GM12878 (cell line): ENCODE measurements at regions not wholly inside any gene's neighbourhood (a gene's known extent, or its start where the extent isn't known, plus 50 kb on each side); places are given as distances from the start of the nearest gene placed in this dataset.

Source experiments
- ATAC-seq: fragments of 200-7000 bp; cut with Tn5 transposase; 3 replicates; pipeline ENCODE4 v1.9.1; 2020; ENCODE audit warnings: mild to moderate bottlenecking, moderate library complexity
- BruUV-seq: library from RNA; stranded (reverse); fragments of 400-500 nt; replicated peaks from 2 replicates; lab custom pipeline; 2021; lab: Mats Ljungman, UMichigan
- CTCF ChIA-PET: fragments of 300-600 bp; sonication (Branson Sonifier 250); formaldehyde crosslinking; extraction: SDS; loops from one replicate; lab custom pipeline; 2021; ENCODE audit warnings: inconsistent platforms; lab: Yijun Ruan, JAX
- POLR2A ChIA-PET: fragments of 350-600 bp; formaldehyde crosslinking; extraction: SDS; loops from one replicate; lab custom pipeline; 2021; ENCODE audit warnings: inconsistent platforms; lab: Charles Lee
- RAD21 ChIA-PET: fragments of 300-600 bp; sonication (Branson Sonifier 250); formaldehyde crosslinking; loops from one replicate; lab custom pipeline; 2023; ENCODE audit warnings: antibody characterized with exemption; ENCODE audit not compliant: unreplicated experiment; lab: Charles Lee
- SMC1A ChIA-PET: fragments of 300-600 bp; sonication (Branson Sonifier 250); formaldehyde crosslinking; loops from one replicate; lab custom pipeline; 2023; ENCODE audit not compliant: unreplicated experiment, uncharacterized antibody; lab: Charles Lee
- DNase-seq: peaks from one replicate; pipeline ENCODE4 v3.0.0-alpha.2; 2011; ENCODE audit warnings: low read depth, low spot score
- FAIRE-seq: peaks from 3 replicates; lab custom pipeline; 2011; peaks lifted over from hg19 to GRCh38; lab: Jason Lieb, UNC
- H2AFZ ChIP-seq: 2 replicates; pipeline ENCODE4 v1.6.0; 2011; ENCODE audit warnings: low read depth, low read length, control low read depth; ENCODE audit not compliant: control insufficient read depth
- H3K27ac ChIP-seq: 2 replicates; pipeline ENCODE4 v1.5.1; 2011; ENCODE audit warnings: control low read depth; ENCODE audit not compliant: control insufficient read depth, insufficient read depth
- H3K27me3 ChIP-seq, 2 experiments: replicated peaks in 1 of 2; 2 replicates each; pipeline versions ENCODE4 v1.6.0 to v1.6.1; 2011; ENCODE audit warnings: low read length in 1 of 2; ENCODE audit not compliant: control insufficient read depth in 2 of 2, insufficient read depth in 2 of 2
- H3K36me3 ChIP-seq, 2 experiments: 2 replicates each; pipeline ENCODE4 v1.5.1; 2011; ENCODE audit warnings: low read length in 1 of 2; ENCODE audit not compliant: control insufficient read depth in 2 of 2, insufficient read depth in 2 of 2
- H3K4me1 ChIP-seq: 2 replicates; pipeline ENCODE4 v1.6.1; 2011; ENCODE audit warnings: mild to moderate bottlenecking, low read length, moderate library complexity, mixed read lengths; ENCODE audit not compliant: control insufficient read depth, insufficient read depth
- H3K4me2 ChIP-seq: 2 replicates; pipeline ENCODE4 v1.6.0; 2011; ENCODE audit warnings: control low read depth; ENCODE audit not compliant: control insufficient read depth, insufficient read depth
- H3K4me3 ChIP-seq: fragments of 200-600 bp; sonication (generic); 2 replicates; pipeline ENCODE4 v1.5.1; 2016
- H3K79me2 ChIP-seq: 2 replicates; pipeline ENCODE4 v1.6.0; 2011; ENCODE audit warnings: low read length; ENCODE audit not compliant: control insufficient read depth, insufficient read depth
- H3K9ac ChIP-seq: 2 replicates; pipeline ENCODE4 v1.8.0; 2011; ENCODE audit warnings: low read length, control low read depth, mixed read lengths; ENCODE audit not compliant: control insufficient read depth, insufficient read depth
- H3K9me3 ChIP-seq: replicated peaks from 3 replicates; pipeline ENCODE4 v1.5.1; 2011; ENCODE audit warnings: mild to moderate bottlenecking, low read length; ENCODE audit not compliant: control insufficient read depth, insufficient read depth
- H4K20me1 ChIP-seq: 2 replicates; pipeline ENCODE4 v1.6.0; 2011; ENCODE audit not compliant: control insufficient read depth, insufficient read depth
- BCLAF1 ChIP-seq: fragments of 450-650 bp; IDR thresholded peaks from 2 replicates; pipeline ENCODE4 v1.6.1; 2017; ENCODE audit warnings: antibody characterized with exemption, mild to moderate bottlenecking, moderate library complexity
- EED ChIP-seq: sonication (generic); IDR thresholded peaks from 2 replicates; pipeline ENCODE4 v1.6.1; 2016; ENCODE audit warnings: antibody characterized with exemption, low read depth
- HDGF ChIP-seq: fragments of 450-650 bp; IDR thresholded peaks from 2 replicates; pipeline ENCODE4 v1.6.1; 2016; ENCODE audit warnings: antibody characterized with exemption
- IKZF1 ChIP-seq: fragments of 450-650 bp; conservative IDR thresholded peaks from 2 replicates; pipeline ENCODE4 v1.6.1; 2017; ENCODE audit warnings: antibody characterized with exemption, mild to moderate bottlenecking
- IKZF2 ChIP-seq, 2 experiments: fragments of 450-650 bp; IDR thresholded peaks; 2 replicates each; pipeline ENCODE4 v1.6.1; 2017; ENCODE audit warnings: mild to moderate bottlenecking in 2 of 2, moderate library complexity in 2 of 2
- MEF2A ChIP-seq: IDR thresholded peaks from 2 replicates; pipeline ENCODE4 v1.6.1; 2011; ENCODE audit warnings: low read depth, mild to moderate bottlenecking, low read length, moderate library complexity; ENCODE audit not compliant: insufficient read depth
- PAX5 ChIP-seq: IDR thresholded peaks from 2 replicates; pipeline ENCODE4 v1.6.1; 2011; ENCODE audit warnings: low read depth, low read length, borderline replicate concordance
- POLR2A ChIP-seq: IDR thresholded peaks from 2 replicates; pipeline ENCODE4 v1.6.1; 2011; ENCODE audit warnings: low read depth, mild to moderate bottlenecking, low read length
- POLR2AphosphoS5 ChIP-seq: IDR thresholded peaks from 2 replicates; pipeline ENCODE4 v1.6.1; 2011; ENCODE audit warnings: mild to moderate bottlenecking, low read length, inconsistent platforms
- POU2F2 ChIP-seq: IDR thresholded peaks from 3 replicates; pipeline ENCODE4 v1.6.1; 2011; ENCODE audit warnings: low read depth, mild to moderate bottlenecking, low read length, borderline replicate concordance
- RAD21 ChIP-seq: IDR thresholded peaks from 2 replicates; pipeline ENCODE4 v1.6.1; 2011; ENCODE audit warnings: mild to moderate bottlenecking, low read depth, low read length, moderate library complexity; ENCODE audit not compliant: insufficient read depth
- SIX5 ChIP-seq: IDR thresholded peaks from 2 replicates; pipeline ENCODE4 v1.6.1; 2011; ENCODE audit warnings: mild to moderate bottlenecking, low read depth, low read length, moderate library complexity; ENCODE audit not compliant: severe bottlenecking
- STAT3 ChIP-seq: IDR thresholded peaks from 2 replicates; pipeline ENCODE4 v1.6.1; 2011; ENCODE audit warnings: low read depth, low read length, improper control_type of control experiment
- TAF1 ChIP-seq: IDR thresholded peaks from 2 replicates; pipeline ENCODE4 v1.6.1; 2011; ENCODE audit warnings: mild to moderate bottlenecking, low read depth, low read length, borderline replicate concordance
- TCF12 ChIP-seq: IDR thresholded peaks from 2 replicates; pipeline ENCODE4 v1.6.1; 2011; ENCODE audit warnings: low read depth, mild to moderate bottlenecking, low read length
- YY1 ChIP-seq: IDR thresholded peaks from 2 replicates; pipeline ENCODE4 v1.6.1; 2011; ENCODE audit warnings: low read depth, mild to moderate bottlenecking, low read length
- WGBS: methylation state at CpG from one replicate; pipeline ENCODE4 v1.1.6; 2016; ENCODE audit warnings: low lambda C conversion rate; ENCODE audit not compliant: insufficient replicate concordance, insufficient coverage; ENCODE audit errors: missing lambda C conversion rate; 5-methylcytosine and 5-hydroxymethylcytosine counted together
- in situ Hi-C: fragments of 300-500 bp; cut with MboI; formaldehyde crosslinking; loops from 9 replicates; pipeline ENCODE4 v1.14.3; 2018; ENCODE audit warnings: mixed read lengths
- intact Hi-C: fragments of 100-400 bp; cut with micrococcal nuclease; formaldehyde crosslinking; loops from one replicate; pipeline ENCODE4 v1.14.2; 2022; ENCODE audit not compliant: unreplicated experiment

DNA sequence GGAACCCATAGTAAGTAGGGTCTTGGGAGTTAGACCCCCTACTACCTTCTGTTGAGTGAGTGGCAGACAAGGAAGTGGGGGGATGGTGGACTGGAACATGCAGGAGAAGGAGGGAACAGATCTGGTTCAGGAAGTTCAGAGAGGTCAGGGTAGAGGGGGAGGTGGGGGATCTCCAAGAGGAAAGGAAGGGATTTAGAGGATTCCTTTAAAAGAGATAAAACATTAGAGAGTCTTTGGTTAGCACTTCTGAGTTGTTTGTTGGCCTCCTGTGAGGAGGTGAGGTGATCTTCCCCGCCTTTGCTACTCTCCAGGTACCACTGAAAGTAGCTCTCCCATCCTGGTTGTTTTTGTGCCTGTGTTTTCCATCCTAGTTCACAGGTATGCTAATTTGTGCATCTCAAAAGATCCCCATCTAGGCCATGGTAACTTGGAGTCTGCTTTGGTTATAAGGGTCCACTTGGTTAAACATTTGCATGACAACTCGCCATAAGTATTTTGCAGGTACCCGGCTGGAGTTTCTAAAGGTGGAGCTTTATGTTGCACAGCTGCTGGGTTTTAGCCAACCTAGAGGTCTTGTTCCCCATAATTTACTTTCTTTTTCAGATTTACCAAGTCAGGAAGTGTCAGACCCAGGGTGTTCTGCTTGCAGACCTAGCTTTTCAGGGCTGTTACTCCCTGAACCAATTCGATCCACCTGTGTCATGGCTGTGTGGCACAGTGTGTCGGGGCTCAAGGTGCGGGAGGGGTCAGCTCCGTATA lies 79.3 kb upstream of the SORL1 start:
- H3K4me1 ChIP-seq: peaks cover 53% of the 10 kb centered on the region
- peak overlapping the region; percentile 83 for H3K4me2 ChIP-seq
- intact Hi-C loops (no loop called here), in situ Hi-C loops (no loop called here)
- FAIRE-seq (peak; percentile 88), ATAC-seq (peak; percentile 89), DNase-seq (peak; percentile 82)
- SMC1A ChIA-PET: interaction anchor here (0.8 to 12.9 kb wide), 20 partner anchors 8 to 122 kb away, joined by 3 to 338 read pairs (median 4); partner anchors contain the start of genes SORL1 and SORL1-AS1
- POLR2A ChIA-PET: interaction anchor here (0.6 to 1.9 kb wide), 6 partner anchors 24 to 94 kb away, joined by 3 to 9 read pairs (median 3); no protein-coding TSS in a partner anchor
- no peaks in the 10 kb centered on the region for H3K79me2 ChIP-seq
- H3K36me3 ChIP-seq: no peaks in the 10 kb centered on the region
- RAD21 ChIA-PET: interaction anchor here (0.9 to 1.7 kb wide), 18 partner anchors 11 to 219 kb away, joined by 3 to 9 read pairs (median 4); no protein-coding TSS in a partner anchor
- TF ChIP-seq TAF1: peak; percentile 58; the same call in 1 of the 2 replicates
- TF ChIP-seq RAD21: 0 out of 2 replicates have a peak, but pooled peaks have one; percentile 4
- TF ChIP-seq IKZF2 (IDR thresholded peaks at IDR 0.05): 0 out of 4 replicates have a peak, but pooled peaks of 1 of the 2 experiments have one; percentile 22
- 0 out of 2 replicates have a peak, but pooled peaks have one; percentile 37 for TF ChIP-seq YY1
- TF ChIP-seq STAT3: no peak
- TF ChIP-seq EED: 0 out of 2 replicates have a peak, but pooled peaks have one; percentile 11
- peak; percentile 42 for TF ChIP-seq TCF12
- TF ChIP-seq IKZF1: 0 out of 2 replicates have a peak, but pooled peaks have one; percentile 28
- no peak for TF ChIP-seq HDGF
- TF ChIP-seq SIX5: no peak
- TF ChIP-seq MEF2A: peak; percentile 47; the same call in 1 of the 2 replicates
- TF ChIP-seq POLR2A: peak; percentile 69
- no peak for TF ChIP-seq BCLAF1
- peak; percentile 69; the same call in 1 of the 2 replicates for TF ChIP-seq POLR2AphosphoS5
- peak; percentile 54; the same call in 1 of the 3 replicates for TF ChIP-seq POU2F2
- TF ChIP-seq PAX5: peak; percentile 5; the same call in 1 of the 2 replicates
- H4K20me1 ChIP-seq: no peaks in the 10 kb centered on the region
- peaks cover 4% of the 10 kb centered on the region for H3K9me3 ChIP-seq
- peak overlapping the region; percentile 83 for H2AFZ ChIP-seq
- H3K27ac ChIP-seq: peak overlapping the region; percentile 80
- BruUV-seq: no TSS peak
- H3K4me3 ChIP-seq: peak overlapping the region; percentile 46; the same call in 1 of the 2 replicates
- CTCF ChIA-PET: interaction anchor here (0.7 to 2.5 kb wide), 12 partner anchors 9 to 122 kb away, joined by 3 to 11 read pairs (median 4); no protein-coding TSS in a partner anchor
- WGBS: 8% methylated on average over 7 of the region's 7 CpGs
- H3K27me3 ChIP-seq: no peaks in the 10 kb centered on the region
- peak overlapping the region; percentile 55 for H3K9ac ChIP-seq
